Kidney capillary endothelial cell (primary cell): ENCODE measurements at regions not wholly inside any gene's neighbourhood (a gene's known extent, or its start where the extent isn't known, plus 50 kb on each side); places are given as distances from the start of the nearest gene placed in this dataset.
A peak's percentile ranks its signal among the peaks of the same experiment; 100 is the strongest.

ENCODE experiments used
- DNase-seq: peaks from one replicate; pipeline ENCODE4 v3.0.0-alpha.2; 2018; ENCODE audit warnings: low spot score

DNA sequence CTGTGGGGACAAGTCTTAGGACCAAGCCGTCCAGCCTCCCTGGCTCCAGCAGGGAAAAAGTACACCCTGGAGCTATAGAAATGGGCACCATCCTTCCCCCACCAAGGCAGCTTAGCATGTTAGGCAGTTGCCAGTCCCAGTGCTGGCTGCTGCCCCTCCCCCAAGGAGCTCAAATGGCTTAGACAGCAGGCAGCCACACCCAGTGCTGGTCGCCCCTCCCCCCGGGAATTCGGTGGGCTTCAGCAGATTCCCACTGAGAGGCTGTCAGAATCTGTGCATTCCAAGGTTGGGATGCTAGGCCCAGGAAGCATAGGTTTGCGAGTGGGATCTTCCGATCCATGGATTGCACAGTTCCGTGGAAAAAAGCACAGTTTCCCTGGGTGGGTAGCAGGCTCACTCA is 105.2 kb upstream of the ITGA1 start:
- DNase-seq, result no peak

DNA sequence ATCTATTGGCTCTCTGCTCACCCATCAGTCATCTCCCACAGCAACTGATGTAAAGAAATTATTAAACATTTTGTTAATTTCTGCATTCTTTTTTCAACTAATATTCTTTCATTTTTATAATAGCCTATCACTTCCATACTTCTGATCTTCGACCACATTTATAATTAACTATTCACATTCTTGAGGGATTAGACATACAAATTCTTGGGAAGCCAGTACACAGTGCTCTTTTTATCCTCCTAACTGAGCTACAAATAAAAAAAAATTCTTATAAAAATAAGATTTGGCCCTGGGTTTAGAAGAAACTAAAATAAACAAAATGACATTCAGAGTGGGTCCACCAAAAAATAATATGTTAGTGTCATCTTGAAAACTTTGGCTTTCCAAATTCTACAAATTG is 103.7 kb upstream of the ITGA1 start:
- DNase-seq, result no peak

DNA sequence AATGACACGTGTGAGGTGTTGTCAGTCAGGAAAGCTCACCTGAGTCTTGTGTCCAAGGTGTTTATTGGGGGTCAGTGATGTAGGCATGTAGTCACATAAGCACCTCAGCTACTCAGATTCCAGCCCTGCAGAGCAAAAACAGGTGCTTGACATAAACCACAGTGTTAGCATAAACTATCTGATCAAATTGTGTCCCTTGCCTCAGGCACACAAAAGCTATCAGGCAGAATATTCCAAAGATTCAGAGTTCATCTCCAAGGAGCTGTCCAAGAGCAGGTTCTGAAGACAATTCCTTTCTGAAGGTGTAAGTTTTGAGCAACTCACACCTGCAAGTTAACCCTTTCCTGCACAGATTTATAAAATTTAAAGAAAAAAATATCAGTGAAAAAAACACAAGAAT is 102.2 kb upstream of the ITGA1 start:
- no peak for DNase-seq

GRCh38 chr5:52685971-52686370 is 101.7 kb upstream of the ITGA1 start:
- DNase-seq, result no peak

- no peak for DNase-seq
Observed at GRCh38 chr5:52690236-52690768, 97.4 kb upstream of the ITGA1 start.

DNA sequence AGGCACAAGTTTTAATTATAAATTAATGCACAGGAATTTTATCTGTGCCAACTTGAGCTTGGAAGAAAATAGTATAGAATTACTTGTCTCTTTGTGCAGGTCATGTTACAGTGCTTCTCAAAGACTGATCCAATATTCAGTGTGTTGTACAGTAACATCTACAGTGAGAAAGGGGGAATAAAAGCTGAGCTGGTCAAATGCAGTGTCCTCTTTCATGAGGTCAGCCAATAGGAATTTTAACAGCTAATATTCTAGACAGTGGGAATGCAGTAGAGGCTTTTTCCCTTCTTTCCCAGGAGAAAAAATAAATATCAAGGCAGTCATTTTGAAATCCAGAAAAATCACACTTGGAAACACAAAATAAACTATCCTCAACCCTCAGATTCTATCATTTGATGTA is 95.7 kb upstream of the ITGA1 start:
- DNase-seq, result no peak

DNA sequence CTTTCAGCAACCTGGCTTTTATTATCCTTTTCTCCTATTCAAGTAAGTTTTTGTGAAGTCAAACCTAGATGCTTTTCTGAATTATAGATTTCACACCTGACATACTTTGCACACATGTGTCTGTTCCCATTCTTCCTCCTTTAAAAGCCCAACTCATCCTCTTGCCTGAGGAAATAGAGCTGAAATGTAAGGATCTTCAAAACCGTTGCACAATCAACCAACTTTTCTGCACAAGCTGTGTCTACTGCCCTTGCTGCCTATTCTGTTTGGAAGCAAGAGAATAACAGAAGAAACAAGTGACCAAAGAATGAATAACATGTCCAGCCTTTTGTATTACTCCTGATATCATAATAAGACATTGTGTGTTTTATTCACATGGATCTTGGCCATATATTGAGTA is 95.1 kb upstream of the ITGA1 start:
- no peak for DNase-seq

DNA sequence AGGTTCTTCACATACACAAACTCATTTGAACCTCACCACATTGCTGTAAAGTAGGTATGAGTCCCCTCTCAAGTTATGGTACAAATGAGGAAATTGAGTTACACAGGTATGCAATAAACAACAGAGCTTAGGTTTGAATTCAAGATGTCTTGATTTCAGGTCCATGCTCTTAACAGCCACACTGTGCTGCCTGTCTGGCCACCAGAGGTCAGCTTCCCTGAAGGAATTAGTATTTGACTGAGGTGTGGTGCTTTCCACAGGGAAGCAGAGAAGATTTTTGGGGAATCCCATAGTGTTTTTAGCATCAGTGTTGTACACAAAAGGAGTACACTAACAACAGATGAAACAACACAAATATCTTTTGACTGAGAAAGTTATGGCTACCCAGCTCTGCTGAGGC is 94.4 kb upstream of the ITGA1 start:
- no peak for DNase-seq

GRCh38 chr5:52693836-52694235 is 93.9 kb upstream of the ITGA1 start:
- no peak for DNase-seq

DNA sequence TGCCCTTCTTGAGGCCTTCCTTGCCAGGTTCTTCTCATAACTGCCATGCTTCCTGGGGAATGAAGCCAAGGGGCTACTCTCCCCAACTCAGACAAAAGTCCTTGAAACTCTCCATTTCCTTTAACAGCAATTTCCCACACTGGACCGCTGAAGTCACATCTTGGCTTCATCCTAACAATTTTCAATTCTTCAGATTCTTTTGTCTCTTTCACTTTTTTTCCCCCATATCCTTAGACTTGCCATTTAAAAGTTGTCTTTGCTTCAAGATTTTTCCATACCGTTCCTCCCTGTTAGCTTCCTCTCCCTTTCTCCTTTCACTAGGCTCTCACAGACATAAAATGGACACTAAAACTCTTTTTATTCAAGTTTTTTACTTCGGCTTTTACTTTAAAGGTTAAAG is 93.1 kb upstream of the ITGA1 start:
- DNase-seq, result no peak

- DNase-seq, result no peak
Observed at GRCh38 chr5:52702877-52703276, 84.8 kb upstream of the ITGA1 start.

DNA sequence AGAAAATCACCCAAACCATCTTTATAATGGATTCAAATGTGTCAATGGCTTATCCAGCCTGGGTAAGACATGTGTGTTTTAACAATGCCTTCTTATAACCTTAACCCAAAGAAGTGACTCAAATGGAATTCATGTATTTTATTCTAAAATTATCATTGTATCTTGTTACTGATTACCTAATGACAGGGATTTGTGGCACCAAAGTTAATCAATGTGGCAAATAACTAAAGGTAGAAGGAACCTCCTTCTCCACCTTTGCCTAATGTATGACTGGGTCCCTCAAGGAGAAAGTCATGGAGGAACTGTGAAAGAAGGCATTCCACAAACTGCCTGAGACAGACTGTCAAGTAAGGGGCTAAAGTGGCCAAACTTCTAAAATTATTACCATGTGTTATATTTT is 84.4 kb upstream of the ITGA1 start:
- no peak for DNase-seq

DNA sequence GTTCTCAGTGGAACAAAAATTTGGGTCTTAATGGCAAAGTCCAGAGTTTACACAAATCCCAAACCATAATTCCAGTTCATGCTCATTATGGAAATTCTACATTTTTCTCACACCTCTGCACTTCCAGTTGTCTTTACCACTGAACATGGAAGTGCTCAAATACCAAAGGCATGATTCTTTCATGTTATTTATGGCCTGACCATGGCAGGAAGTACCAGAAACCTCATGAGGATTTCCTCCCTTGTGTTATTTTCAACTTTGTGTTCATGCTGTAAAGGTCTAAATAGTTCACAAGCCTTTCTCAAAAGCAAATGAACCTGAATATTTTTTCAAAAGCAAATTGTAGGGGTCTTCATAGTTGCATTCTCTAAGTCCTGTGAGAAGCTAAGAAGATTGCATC is 82.0 kb upstream of the ITGA1 start:
- DNase-seq, result peak; percentile 86

DNA sequence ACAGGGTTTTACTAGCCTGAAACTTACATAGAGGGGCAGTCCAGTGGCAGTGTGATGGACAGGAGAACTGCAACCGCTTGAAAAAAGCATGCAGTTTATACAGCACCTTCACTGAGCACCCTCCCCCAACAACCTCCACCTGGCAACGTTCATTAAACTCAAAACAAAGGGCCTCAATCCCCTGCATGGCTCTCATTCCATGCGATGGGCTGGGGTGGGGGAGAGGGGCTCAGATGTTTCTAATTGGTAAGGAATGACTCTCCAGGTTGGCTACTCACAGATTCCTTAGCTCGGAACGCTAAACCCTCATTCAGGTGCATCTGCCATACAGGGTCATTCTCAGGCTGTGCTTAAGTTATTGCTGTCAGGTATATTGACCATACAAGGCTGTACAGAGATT is 80.9 kb upstream of the ITGA1 start:
- no peak for DNase-seq

GRCh38 chr5:52707616-52708015 is 80.1 kb upstream of the ITGA1 start:
- DNase-seq, result no peak

GRCh38 chr5:52708463-52708862 is 79.3 kb upstream of the ITGA1 start:
- DNase-seq, result peak; percentile 69

- DNase-seq, result peak; percentile 86
Observed at GRCh38 chr5:52709167-52709925, 78.4 kb upstream of the ITGA1 start.

- no peak for DNase-seq
Observed at GRCh38 chr5:52710310-52710971, 77.3 kb upstream of the ITGA1 start.

- peak; percentile 71 for DNase-seq
Observed at GRCh38 chr5:52710972-52711596, 76.6 kb upstream of the ITGA1 start.

- no peak for DNase-seq
Observed at GRCh38 chr5:52712354-52712753, 75.4 kb upstream of the ITGA1 start.

GRCh38 chr5:52725065-52725746 is 62.5 kb upstream of the ITGA1 start:
- peak; percentile 88 for DNase-seq

GRCh38 chr5:52725808-52726207 is 61.9 kb upstream of the ITGA1 start:
- DNase-seq, result no peak

DNA sequence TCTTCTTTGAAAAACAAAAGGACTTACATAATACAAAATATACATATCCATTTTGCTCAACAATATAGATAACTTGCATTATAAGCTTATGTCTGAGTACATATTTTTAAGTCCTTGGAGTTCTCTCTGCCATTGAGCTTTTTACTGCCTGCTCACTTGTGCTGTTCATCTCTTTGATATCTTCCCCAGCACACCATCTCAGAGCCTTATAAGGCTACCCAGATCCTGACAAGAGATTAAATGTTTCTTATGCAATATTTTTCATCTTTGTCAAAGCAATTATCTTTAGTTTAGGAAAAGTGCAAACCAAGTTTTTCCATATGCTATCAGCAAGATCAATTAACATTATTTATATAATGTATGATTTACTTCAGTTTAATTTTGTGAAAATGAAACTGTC is 60.7 kb upstream of the ITGA1 start:
- DNase-seq, result no peak
